BLaER1 treated with 17β-estradiol and CSF1 and Interleukin-3, amounts not matched to agents 10 nM and 100 nM (cell line): ENCODE measurements at regions not wholly inside any gene's neighbourhood (a gene's known extent, or its start where the extent isn't known, plus 50 kb on each side); places are given as distances from the start of the nearest gene placed in this dataset.

Source experiments
- H3K27ac ChIP-seq, 11 experiments: shearing (Covaris generic); formaldehyde crosslinking; 2 replicates each; pipeline ENCODE4 v1.8.1; 2022
- H3K27me3 ChIP-seq, 11 experiments: shearing (Covaris generic); formaldehyde crosslinking; 2 replicates each; pipeline ENCODE4 v1.8.1; 2022
- H3K36me3 ChIP-seq, 11 experiments: shearing (Covaris generic); formaldehyde crosslinking; 2 replicates each; pipeline ENCODE4 v1.8.1; 2022
- H3K4me1 ChIP-seq, 10 experiments: shearing (Covaris generic); formaldehyde crosslinking; 2 replicates each; pipeline ENCODE4 v1.8.1; 2022
- H3K4me2 ChIP-seq, 11 experiments: shearing (Covaris generic); formaldehyde crosslinking; 2 replicates each; pipeline ENCODE4 v1.8.1; 2022
- H3K4me3 ChIP-seq, 10 experiments: shearing (Covaris generic); formaldehyde crosslinking; 2 replicates each; pipeline ENCODE4 v1.8.1; 2022
- H3K9ac ChIP-seq, 11 experiments: shearing (Covaris generic); formaldehyde crosslinking; 2 replicates each; pipeline ENCODE4 v1.8.1; 2022
- H3K9me3 ChIP-seq, 11 experiments: shearing (Covaris generic); formaldehyde crosslinking; replicated peaks in 1 of 11; 2 replicates each; pipeline ENCODE4 v1.8.1; 2022
- H4K20me1 ChIP-seq, 11 experiments: shearing (Covaris generic); formaldehyde crosslinking; 2 replicates each; pipeline ENCODE4 v1.8.1; 2022
- Cebpa-rat ChIP-seq, 11 experiments: shearing (Covaris generic); IDR thresholded peaks; 2 replicates each; pipeline ENCODE4 v1.8.1; 2022

DNA sequence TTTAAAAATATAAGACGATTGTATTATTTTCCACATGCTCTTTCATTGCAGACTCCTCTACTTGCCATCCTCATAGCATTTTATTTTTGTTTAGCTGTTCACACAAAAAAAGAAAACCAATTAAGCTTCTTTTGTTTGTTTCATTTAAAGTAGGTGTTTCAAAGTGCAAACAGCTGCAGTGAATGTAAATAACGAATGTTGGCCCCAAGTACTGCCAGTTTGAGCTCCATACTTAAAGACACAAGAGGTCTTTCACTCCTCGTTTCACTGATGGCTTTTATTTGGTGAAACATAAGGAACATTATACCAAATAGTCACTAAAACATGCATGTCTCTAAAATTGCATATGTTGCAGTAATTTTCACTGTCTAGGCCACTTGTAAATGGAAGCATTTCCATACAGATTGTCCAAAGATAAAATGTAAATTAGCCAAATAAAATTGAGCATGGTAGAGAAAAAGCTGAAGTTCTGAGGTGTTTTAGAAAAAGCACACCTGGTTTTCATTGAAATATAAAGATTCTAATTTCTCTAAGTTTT lies 253.4 kb downstream of the TMX3 start:
- Histone ChIP-seq H4K20me1 (no peaks in the 10 kb centered on the region), H3K9me3 (no peaks in the 10 kb centered on the region), H3K4me2 (no peak overlapping the region), H3K27me3 (no peaks in the 10 kb centered on the region), H3K27ac (no peak overlapping the region), H3K36me3 (no peaks in the 10 kb centered on the region), H3K9ac (no peak overlapping the region), H3K4me3 (no peak overlapping the region), H3K4me1 (no peaks in the 10 kb centered on the region)
- TF ChIP-seq Cebpa-rat (IDR thresholded peaks at IDR 0.05): no peak

DNA sequence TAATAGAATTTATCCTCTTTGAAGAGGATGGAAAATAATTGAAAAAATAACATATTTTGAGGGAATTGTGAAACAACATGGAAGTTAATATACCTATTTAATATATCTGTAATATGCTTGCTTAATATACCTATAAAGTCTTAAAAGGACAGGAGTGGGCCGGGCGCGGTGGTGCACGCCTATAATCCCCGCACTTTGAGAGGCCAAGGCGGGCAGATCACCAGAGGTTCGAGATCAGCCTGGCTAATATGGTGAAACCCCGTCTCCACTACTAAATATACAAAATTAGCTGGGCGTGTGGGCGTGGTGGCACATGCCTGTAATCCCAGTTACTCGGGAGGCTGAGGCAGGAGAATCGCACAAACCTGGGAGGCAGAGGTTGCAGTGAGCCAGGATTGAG lies 254.9 kb downstream of the TMX3 start:
- Histone ChIP-seq H4K20me1 (no peaks in the 10 kb centered on the region), H3K27ac (no peak overlapping the region), H3K27me3 (no peaks in the 10 kb centered on the region), H3K4me1 (no peaks in the 10 kb centered on the region), H3K9ac (no peak overlapping the region), H3K36me3 (no peaks in the 10 kb centered on the region), H3K4me2 (no peak overlapping the region), H3K9me3 (peaks cover under 1 to 15% (median 9%) of the 10 kb centered on the region in 11 experiments; a peak in 13 of 22 replicates), H3K4me3 (no peak overlapping the region)
- TF ChIP-seq Cebpa-rat (IDR thresholded peaks at IDR 0.05): no peak

DNA sequence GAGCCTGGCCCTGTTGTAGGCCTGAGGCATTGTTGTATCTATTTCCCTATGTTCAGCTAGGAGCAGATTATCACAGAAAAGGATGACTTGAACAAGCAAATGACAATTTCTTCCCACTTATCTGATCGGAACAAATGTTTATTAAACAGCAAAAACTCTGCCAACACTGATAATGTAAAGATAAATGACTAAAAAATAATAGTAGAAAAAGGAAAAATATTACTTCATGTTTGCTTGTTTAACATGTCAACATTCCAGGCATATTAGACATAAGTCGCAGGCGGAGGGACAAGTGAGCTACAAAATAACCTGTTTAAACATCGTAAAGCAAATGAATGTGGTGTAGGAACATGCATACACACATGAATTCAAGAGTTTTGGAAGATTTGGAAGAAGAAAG lies 257.9 kb downstream of the TMX3 start:
- H3K9ac ChIP-seq: no peak overlapping the region
- H3K4me1 ChIP-seq: no peaks in the 10 kb centered on the region
- H3K36me3 ChIP-seq: no peaks in the 10 kb centered on the region
- no peak overlapping the region for H3K27ac ChIP-seq
- H4K20me1 ChIP-seq: no peaks in the 10 kb centered on the region
- peaks cover 4 to 21% (median 11%) of the 10 kb centered on the region in 11 experiments; a peak in 13 of 22 replicates for H3K9me3 ChIP-seq
- no peaks in the 10 kb centered on the region for H3K27me3 ChIP-seq
- no peak overlapping the region for H3K4me3 ChIP-seq
- TF ChIP-seq Cebpa-rat (IDR thresholded peaks at IDR 0.05): no peak
- H3K4me2 ChIP-seq: no peak overlapping the region

DNA sequence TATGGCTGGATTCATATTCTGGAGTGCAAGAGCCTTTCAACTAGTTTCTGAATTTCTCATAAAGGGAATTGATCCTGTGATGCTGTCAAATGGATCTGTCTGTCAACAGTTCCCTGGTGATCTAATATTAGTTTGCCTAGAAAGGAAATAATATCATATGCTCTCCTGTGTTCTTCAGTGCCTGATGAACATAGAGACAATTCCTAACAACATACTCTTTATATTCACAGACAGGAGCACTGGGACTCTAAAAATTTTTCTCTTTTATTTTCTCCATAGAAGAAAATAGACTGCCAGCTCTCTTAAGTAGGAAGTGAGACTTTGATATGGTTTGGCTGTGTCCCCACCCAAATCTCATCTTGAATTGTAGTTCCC lies 259.7 kb downstream of the TMX3 start:
- H3K27ac ChIP-seq: no peak overlapping the region
- no peak overlapping the region for H3K4me2 ChIP-seq
- H4K20me1 ChIP-seq: no peaks in the 10 kb centered on the region
- TF ChIP-seq Cebpa-rat (IDR thresholded peaks at IDR 0.05): no peak
- no peaks in the 10 kb centered on the region for H3K4me1 ChIP-seq
- no peaks in the 10 kb centered on the region for H3K27me3 ChIP-seq
- no peak overlapping the region for H3K4me3 ChIP-seq
- no peak overlapping the region for H3K9ac ChIP-seq
- H3K36me3 ChIP-seq: no peaks in the 10 kb centered on the region
- H3K9me3 ChIP-seq: peaks cover 4 to 21% (median 11%) of the 10 kb centered on the region in 11 experiments; a peak in 13 of 22 replicates

DNA sequence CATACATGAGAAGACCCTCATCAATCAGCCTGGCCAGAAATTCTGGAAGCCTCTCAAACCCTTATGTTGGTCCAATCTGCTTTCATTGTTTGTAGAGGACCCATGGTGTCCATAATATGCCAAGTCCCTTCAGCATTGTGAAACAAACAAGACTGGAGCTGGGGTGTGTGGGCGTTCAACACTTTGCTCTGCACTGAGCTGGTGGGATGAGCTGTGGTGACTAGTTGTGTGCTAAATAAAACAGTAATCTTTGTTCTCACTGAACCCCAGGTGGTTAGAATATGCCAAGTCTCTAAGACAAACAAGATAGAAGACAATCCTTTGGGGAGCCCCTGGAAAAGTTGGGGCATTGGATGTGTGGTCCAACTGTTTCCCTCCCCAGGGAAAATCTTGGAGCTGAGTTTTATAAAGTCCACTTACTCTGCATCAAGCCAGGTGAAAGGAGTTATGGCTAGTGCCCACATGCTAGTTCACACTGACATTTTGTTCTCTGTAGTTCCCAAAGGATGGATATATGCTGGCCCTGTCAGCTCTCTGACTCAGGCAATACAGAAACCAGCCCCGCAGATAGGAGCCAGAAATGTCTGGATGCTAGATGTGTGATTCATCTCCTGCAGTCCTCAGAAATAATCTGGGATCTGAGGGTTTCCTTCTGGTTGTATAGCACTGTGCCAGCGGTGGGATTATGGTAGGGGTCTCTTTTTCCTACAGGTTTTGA lies 260.2 kb downstream of the TMX3 start:
- Histone ChIP-seq H3K4me2 (no peak overlapping the region), H3K27me3 (no peaks in the 10 kb centered on the region), H4K20me1 (no peaks in the 10 kb centered on the region), H3K4me3 (no peak overlapping the region), H3K36me3 (no peaks in the 10 kb centered on the region), H3K9me3 (peaks cover 4 to 21% (median 11%) of the 10 kb centered on the region in 11 experiments; a peak in 13 of 22 replicates), H3K4me1 (no peaks in the 10 kb centered on the region), H3K9ac (no peak overlapping the region), H3K27ac (no peak overlapping the region)
- no peak for TF ChIP-seq Cebpa-rat (IDR thresholded peaks at IDR 0.05)

DNA sequence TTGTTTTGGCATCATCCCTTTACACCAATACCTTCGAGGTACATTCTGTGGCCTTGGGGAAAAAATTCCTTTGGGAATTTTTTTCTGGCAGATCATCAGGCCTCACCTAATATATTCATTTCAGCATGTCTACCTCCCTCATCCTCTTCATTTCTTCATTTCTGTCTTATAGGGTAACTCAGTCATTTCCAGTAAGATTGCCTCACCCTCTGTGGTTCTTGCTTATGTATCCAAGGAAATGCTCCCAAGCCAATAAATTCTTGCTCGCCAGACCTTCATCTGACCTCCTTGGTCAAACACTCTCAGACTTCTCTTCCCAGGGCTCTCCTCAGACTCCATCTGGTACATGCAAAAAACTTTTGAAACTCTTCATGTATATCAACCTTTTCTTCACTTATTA lies 265.6 kb downstream of the TMX3 start:
- no peak overlapping the region for H3K27ac ChIP-seq

DNA sequence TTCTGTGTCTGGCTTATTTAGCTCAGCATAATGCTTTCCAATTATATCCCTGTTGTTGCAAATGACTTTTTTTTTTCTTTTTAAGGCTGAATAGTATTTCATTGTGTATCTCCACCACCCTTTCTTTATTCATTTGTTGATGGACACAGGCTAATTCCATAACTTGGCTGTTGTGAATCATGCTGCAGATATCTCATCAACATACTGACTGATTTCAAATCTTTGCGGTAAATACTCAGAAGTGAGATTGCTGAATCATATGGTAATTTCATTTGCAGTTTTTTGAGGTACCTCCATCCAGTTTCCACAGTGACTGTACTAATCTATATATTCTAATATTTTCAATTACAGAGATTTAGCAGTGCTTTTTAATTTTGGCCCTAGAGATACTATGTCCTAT lies 266.2 kb downstream of the TMX3 start:
- no peak overlapping the region for H3K4me3 ChIP-seq
- TF ChIP-seq Cebpa-rat (IDR thresholded peaks at IDR 0.05): no peak
- no peaks in the 10 kb centered on the region for H4K20me1 ChIP-seq
- no peak overlapping the region for H3K9ac ChIP-seq
- no peaks in the 10 kb centered on the region for H3K36me3 ChIP-seq
- H3K9me3 ChIP-seq: peaks cover 0 to 4% (median 0%) of the 10 kb centered on the region in 11 experiments; a peak in 1 of 22 replicates
- H3K4me1 ChIP-seq: no peaks in the 10 kb centered on the region
- H3K27me3 ChIP-seq: no peaks in the 10 kb centered on the region
- H3K4me2 ChIP-seq: no peak overlapping the region
- H3K27ac ChIP-seq: no peak overlapping the region

More for the DNA sequence above, 265.6 kb downstream of the TMX3 start:
- Histone ChIP-seq H3K4me1 (no peaks in the 10 kb centered on the region), H3K4me2 (no peak overlapping the region), H4K20me1 (no peaks in the 10 kb centered on the region), H3K36me3 (no peaks in the 10 kb centered on the region), H3K27me3 (no peaks in the 10 kb centered on the region), H3K4me3 (no peak overlapping the region), H3K9ac (no peak overlapping the region), H3K9me3 (peaks cover 0 to 4% (median 0%) of the 10 kb centered on the region in 11 experiments; a peak in 2 of 22 replicates)
- no peak for TF ChIP-seq Cebpa-rat (IDR thresholded peaks at IDR 0.05)

DNA sequence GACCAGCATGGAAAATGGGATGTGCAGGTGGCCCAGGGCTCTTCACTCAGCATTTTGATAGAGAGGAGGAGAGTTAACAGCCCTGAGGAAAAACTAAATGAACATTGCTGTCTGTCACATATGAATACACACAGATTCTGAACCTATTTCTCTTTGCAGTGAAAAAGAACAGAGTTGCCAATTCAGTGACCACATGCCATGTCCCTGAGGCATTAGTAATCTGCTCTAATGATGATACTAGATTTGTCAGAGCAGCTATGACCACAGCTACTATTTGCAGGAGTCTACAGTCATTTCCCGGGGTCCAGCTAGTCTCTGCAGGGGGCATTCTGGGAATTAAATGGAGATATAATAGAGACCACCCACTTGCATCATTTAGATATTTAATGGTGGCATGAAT lies 267.6 kb downstream of the TMX3 start:
- no peaks in the 10 kb centered on the region for H4K20me1 ChIP-seq
- no peaks in the 10 kb centered on the region for H3K27me3 ChIP-seq
- no peak overlapping the region for H3K9ac ChIP-seq
- no peak for TF ChIP-seq Cebpa-rat (IDR thresholded peaks at IDR 0.05)
- no peak overlapping the region for H3K4me3 ChIP-seq
- no peak overlapping the region for H3K27ac ChIP-seq
- no peak overlapping the region for H3K4me2 ChIP-seq
- no peaks in the 10 kb centered on the region for H3K36me3 ChIP-seq
- no peaks in the 10 kb centered on the region for H3K4me1 ChIP-seq
- H3K9me3 ChIP-seq: peaks cover 0 to 4% (median 0%) of the 10 kb centered on the region in 11 experiments; a peak in 1 of 22 replicates

DNA sequence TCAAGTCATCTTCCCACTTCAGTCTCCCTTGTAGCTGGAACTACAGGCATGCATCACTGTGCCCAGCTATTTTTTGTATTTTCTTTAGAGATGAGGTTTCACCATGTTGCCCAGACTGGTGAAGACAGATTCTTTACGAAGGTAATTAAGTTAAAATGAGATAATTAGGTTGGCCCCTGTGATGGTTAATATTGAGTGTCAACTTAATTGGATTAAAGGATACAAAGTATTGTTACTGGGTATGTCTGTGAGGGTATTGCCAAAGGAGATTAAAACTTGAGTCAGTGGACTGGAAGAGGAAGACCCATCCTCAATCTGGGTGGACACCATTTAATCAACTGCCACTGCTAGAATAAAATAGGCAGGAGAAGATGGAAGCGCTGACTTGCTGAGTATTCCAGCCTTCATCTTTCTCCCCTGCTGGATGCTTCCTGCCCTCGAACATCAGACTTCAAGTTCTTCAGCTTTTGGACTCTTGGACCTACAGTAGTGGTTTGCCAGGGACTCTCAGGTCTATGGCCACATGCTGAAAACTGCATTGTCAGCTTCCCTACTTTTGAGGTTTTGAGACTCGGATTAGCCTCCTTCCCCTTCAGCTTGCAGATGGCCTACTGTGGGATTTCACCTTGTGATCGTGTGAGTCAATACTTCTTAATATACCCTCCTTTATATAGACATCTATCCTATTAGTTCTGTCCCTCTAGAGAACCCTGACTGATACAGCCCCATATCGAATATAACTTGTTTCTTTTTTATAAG lies 269.1 kb downstream of the TMX3 start:
- Histone ChIP-seq H3K27ac (no peak overlapping the region), H3K4me1 (peaks cover 0 to 9% (median 7%) of the 10 kb centered on the region in 10 experiments; a peak in 13 of 20 replicates), H3K9me3 (peaks cover 0 to 4% (median 0%) of the 10 kb centered on the region in 11 experiments; a peak in 2 of 22 replicates), H3K9ac (no peak overlapping the region), H3K4me2 (no peak overlapping the region), H4K20me1 (no peaks in the 10 kb centered on the region), H3K36me3 (no peaks in the 10 kb centered on the region), H3K27me3 (no peaks in the 10 kb centered on the region), H3K4me3 (no peak overlapping the region)
- TF ChIP-seq Cebpa-rat (IDR thresholded peaks at IDR 0.05): no peak
